ENCODE measurements at regions not wholly inside any gene's neighbourhood (a gene's known extent, or its start where the extent isn't known, plus 50 kb on each side); places are given as distances from the start of the nearest gene placed in this dataset.

- Mint-ChIP-seq H3K27me3 (ENCODE audit: low read depth) (no peaks in the 10 kb centered on the region), H3K4me3 (no peak overlapping the region), H3K9me3 (peaks cover 8% of the 10 kb centered on the region), H3K4me1 (ENCODE audit: low read depth) (no peaks in the 10 kb centered on the region), H3K36me3 (ENCODE audit: low read depth) (no peaks in the 10 kb centered on the region), H3K27ac (no peak overlapping the region)
- CTCF ChIA-PET, result no interaction called here
- no peak for DNase-seq
- intact Hi-C loops (cut with micrococcal nuclease), result no loop called here
Measured at GRCh38 chr14:85041618-85042017, 488.3 kb upstream of the FLRT2 start.

GRCh38 chr14:85042301-85042700 is 487.6 kb upstream of the FLRT2 start:
- H3K27me3 Mint-ChIP-seq (ENCODE audit: low read depth), result no peaks in the 10 kb centered on the region

GRCh38 chr14:85050180-85050579 is 479.8 kb upstream of the FLRT2 start:
- Mint-ChIP-seq H3K4me1 (ENCODE audit: low read depth) (no peaks in the 10 kb centered on the region), H3K27me3 (ENCODE audit: low read depth) (no peaks in the 10 kb centered on the region), H3K36me3 (ENCODE audit: low read depth) (no peaks in the 10 kb centered on the region), H3K4me3 (no peak overlapping the region), H3K9me3 (peaks cover 26% of the 10 kb centered on the region), H3K27ac (no peak overlapping the region)
- CTCF ChIA-PET, result no interaction called here
- intact Hi-C loops (cut with micrococcal nuclease), result no loop called here
- no peak for DNase-seq

More at GRCh38 chr14:85042301-85042700, 487.6 kb upstream of the FLRT2 start:
- CTCF ChIA-PET, result interaction anchor here (0.7 kb wide), 1 partner anchor 27 kb away, joined by 3 read pairs; no protein-coding TSS in a partner anchor
- H3K4me3 Mint-ChIP-seq, result no peak overlapping the region
- H3K36me3 Mint-ChIP-seq (ENCODE audit: low read depth), result no peaks in the 10 kb centered on the region
- intact Hi-C loops (cut with micrococcal nuclease), result no loop called here
- no peak overlapping the region for H3K27ac Mint-ChIP-seq
- DNase-seq, result no peak
- H3K9me3 Mint-ChIP-seq, result peaks cover 10% of the 10 kb centered on the region
- no peaks in the 10 kb centered on the region for H3K4me1 Mint-ChIP-seq (ENCODE audit: low read depth)

- no peak for DNase-seq
- peaks cover 20% of the 10 kb centered on the region for H3K9me3 Mint-ChIP-seq
- intact Hi-C loops (cut with micrococcal nuclease), result no loop called here
Measured at GRCh38 chr14:85052646-85053045, 477.3 kb upstream of the FLRT2 start.

GRCh38 chr14:85054178-85054577 is 475.8 kb upstream of the FLRT2 start:
- no peaks in the 10 kb centered on the region for H3K36me3 Mint-ChIP-seq (ENCODE audit: low read depth)

More at GRCh38 chr14:85052646-85053045, 477.3 kb upstream of the FLRT2 start:
- CTCF ChIA-PET, result no interaction called here
- no peaks in the 10 kb centered on the region for H3K27me3 Mint-ChIP-seq (ENCODE audit: low read depth)
- H3K4me1 Mint-ChIP-seq (ENCODE audit: low read depth), result no peaks in the 10 kb centered on the region
- H3K27ac Mint-ChIP-seq, result no peak overlapping the region
- H3K4me3 Mint-ChIP-seq, result no peak overlapping the region
- no peaks in the 10 kb centered on the region for H3K36me3 Mint-ChIP-seq (ENCODE audit: low read depth)

GRCh38 chr14:85056267-85056666 is 473.7 kb upstream of the FLRT2 start:
- intact Hi-C loops (cut with micrococcal nuclease), result no loop called here
- H3K27me3 Mint-ChIP-seq (ENCODE audit: low read depth), result no peaks in the 10 kb centered on the region
- no peak overlapping the region for H3K4me3 Mint-ChIP-seq
- H3K4me1 Mint-ChIP-seq (ENCODE audit: low read depth), result no peaks in the 10 kb centered on the region
- CTCF ChIA-PET, result no interaction called here
- H3K9me3 Mint-ChIP-seq, result peaks cover 19% of the 10 kb centered on the region
- no peak for DNase-seq
- H3K27ac Mint-ChIP-seq, result no peak overlapping the region
- no peaks in the 10 kb centered on the region for H3K36me3 Mint-ChIP-seq (ENCODE audit: low read depth)

More at GRCh38 chr14:85054178-85054577, 475.8 kb upstream of the FLRT2 start:
- H3K27ac Mint-ChIP-seq, result no peak overlapping the region
- no peak for DNase-seq
- no peaks in the 10 kb centered on the region for H3K27me3 Mint-ChIP-seq (ENCODE audit: low read depth)
- H3K4me1 Mint-ChIP-seq (ENCODE audit: low read depth), result no peaks in the 10 kb centered on the region
- no peak overlapping the region for H3K4me3 Mint-ChIP-seq
- CTCF ChIA-PET, result no interaction called here
- peaks cover 19% of the 10 kb centered on the region for H3K9me3 Mint-ChIP-seq
- intact Hi-C loops (cut with micrococcal nuclease), result no loop called here

GRCh38 chr14:85057221-85057620 is 472.7 kb upstream of the FLRT2 start:
- no peak for DNase-seq
- H3K27me3 Mint-ChIP-seq (ENCODE audit: low read depth), result no peaks in the 10 kb centered on the region
- peaks cover 19% of the 10 kb centered on the region for H3K9me3 Mint-ChIP-seq
- intact Hi-C loops (cut with micrococcal nuclease), result no loop called here
- no peak overlapping the region for H3K27ac Mint-ChIP-seq
- CTCF ChIA-PET, result no interaction called here
- no peaks in the 10 kb centered on the region for H3K36me3 Mint-ChIP-seq (ENCODE audit: low read depth)
- no peaks in the 10 kb centered on the region for H3K4me1 Mint-ChIP-seq (ENCODE audit: low read depth)
- no peak overlapping the region for H3K4me3 Mint-ChIP-seq

GRCh38 chr14:85058150-85058549 is 471.8 kb upstream of the FLRT2 start:
- H3K9me3 Mint-ChIP-seq, result peaks cover 19% of the 10 kb centered on the region
- CTCF ChIA-PET, result no interaction called here
- H3K4me1 Mint-ChIP-seq (ENCODE audit: low read depth), result no peaks in the 10 kb centered on the region
- no peaks in the 10 kb centered on the region for H3K36me3 Mint-ChIP-seq (ENCODE audit: low read depth)
- H3K4me3 Mint-ChIP-seq, result no peak overlapping the region
- H3K27ac Mint-ChIP-seq, result no peak overlapping the region
- no peak for DNase-seq
- intact Hi-C loops (cut with micrococcal nuclease), result no loop called here
- no peaks in the 10 kb centered on the region for H3K27me3 Mint-ChIP-seq (ENCODE audit: low read depth)

GRCh38 chr14:85060121-85060520 is 469.8 kb upstream of the FLRT2 start:
- H3K36me3 Mint-ChIP-seq (ENCODE audit: low read depth), result no peaks in the 10 kb centered on the region
- H3K9me3 Mint-ChIP-seq, result peaks cover 7% of the 10 kb centered on the region
- intact Hi-C loops (cut with micrococcal nuclease), result no loop called here
- no peaks in the 10 kb centered on the region for H3K4me1 Mint-ChIP-seq (ENCODE audit: low read depth)
- no peak overlapping the region for H3K27ac Mint-ChIP-seq
- no peak for DNase-seq
- no peak overlapping the region for H3K4me3 Mint-ChIP-seq
- CTCF ChIA-PET, result no interaction called here
- no peaks in the 10 kb centered on the region for H3K27me3 Mint-ChIP-seq (ENCODE audit: low read depth)

- Mint-ChIP-seq H3K4me1 (ENCODE audit: low read depth) (no peaks in the 10 kb centered on the region), H3K36me3 (ENCODE audit: low read depth) (no peaks in the 10 kb centered on the region), H3K27ac (no peak overlapping the region), H3K4me3 (no peak overlapping the region), H3K9me3 (peaks cover 5% of the 10 kb centered on the region), H3K27me3 (ENCODE audit: low read depth) (no peaks in the 10 kb centered on the region)
- CTCF ChIA-PET, result no interaction called here
- intact Hi-C loops (cut with micrococcal nuclease), result no loop called here
- DNase-seq, result no peak
Measured at GRCh38 chr14:85061256-85061655, 468.7 kb upstream of the FLRT2 start.

GRCh38 chr14:85063747-85064146 is 466.2 kb upstream of the FLRT2 start:
- CTCF ChIA-PET, result no interaction called here
- no peak overlapping the region for H3K27ac Mint-ChIP-seq
- H3K9me3 Mint-ChIP-seq, result peaks cover 5% of the 10 kb centered on the region

GRCh38 chr14:85071447-85071846 is 458.5 kb upstream of the FLRT2 start:
- H3K27me3 Mint-ChIP-seq (ENCODE audit: low read depth), result no peaks in the 10 kb centered on the region
- CTCF ChIA-PET, result no interaction called here
- intact Hi-C loops (cut with micrococcal nuclease), result no loop called here
- no peaks in the 10 kb centered on the region for H3K4me1 Mint-ChIP-seq (ENCODE audit: low read depth)
- no peaks in the 10 kb centered on the region for H3K36me3 Mint-ChIP-seq (ENCODE audit: low read depth)
- H3K27ac Mint-ChIP-seq, result no peak overlapping the region
- no peak overlapping the region for H3K4me3 Mint-ChIP-seq
- peaks cover 7% of the 10 kb centered on the region for H3K9me3 Mint-ChIP-seq
- DNase-seq, result no peak

More at GRCh38 chr14:85063747-85064146, 466.2 kb upstream of the FLRT2 start:
- H3K27me3 Mint-ChIP-seq (ENCODE audit: low read depth), result no peaks in the 10 kb centered on the region
- no peaks in the 10 kb centered on the region for H3K36me3 Mint-ChIP-seq (ENCODE audit: low read depth)
- intact Hi-C loops (cut with micrococcal nuclease), result no loop called here
- no peaks in the 10 kb centered on the region for H3K4me1 Mint-ChIP-seq (ENCODE audit: low read depth)
- no peak for DNase-seq
- no peak overlapping the region for H3K4me3 Mint-ChIP-seq

- no peak overlapping the region for H3K27ac Mint-ChIP-seq
- no peaks in the 10 kb centered on the region for H3K36me3 Mint-ChIP-seq (ENCODE audit: low read depth)
- no peak for DNase-seq
- H3K27me3 Mint-ChIP-seq (ENCODE audit: low read depth), result no peaks in the 10 kb centered on the region
- no peaks in the 10 kb centered on the region for H3K4me1 Mint-ChIP-seq (ENCODE audit: low read depth)
- H3K9me3 Mint-ChIP-seq, result peaks cover 7% of the 10 kb centered on the region
- CTCF ChIA-PET, result no interaction called here
- no peak overlapping the region for H3K4me3 Mint-ChIP-seq
- intact Hi-C loops (cut with micrococcal nuclease), result no loop called here
Measured at GRCh38 chr14:85074955-85075354, 455.0 kb upstream of the FLRT2 start.

Measured in activated naive CD4-positive, alpha-beta T cell treated with anti-CD3 and anti-CD28 coated beads for 36 hours (primary cell).